Activated CD4-positive, alpha-beta T cell treated with anti-CD3 and anti-CD28 coated beads, Interleukin-2, Interleukin-6, amounts not matched to agents 100 ng/mL and 50 ng/mL, durations not matched to agents 16 hours and 8 hours (primary cell): ENCODE measurements at regions not wholly inside any gene's neighbourhood (a gene's known extent, or its start where the extent isn't known, plus 50 kb on each side); places are given as distances from the start of the nearest gene placed in this dataset.

ENCODE experiments used
- DNase-seq: peaks from one replicate; pipeline ENCODE4 v3.0.0-alpha.2; 2020

- no peak for DNase-seq
These were observed 111.2 kb downstream of the SH3TC2 start for GRCh38 chr5:148951612-148952011.

DNA sequence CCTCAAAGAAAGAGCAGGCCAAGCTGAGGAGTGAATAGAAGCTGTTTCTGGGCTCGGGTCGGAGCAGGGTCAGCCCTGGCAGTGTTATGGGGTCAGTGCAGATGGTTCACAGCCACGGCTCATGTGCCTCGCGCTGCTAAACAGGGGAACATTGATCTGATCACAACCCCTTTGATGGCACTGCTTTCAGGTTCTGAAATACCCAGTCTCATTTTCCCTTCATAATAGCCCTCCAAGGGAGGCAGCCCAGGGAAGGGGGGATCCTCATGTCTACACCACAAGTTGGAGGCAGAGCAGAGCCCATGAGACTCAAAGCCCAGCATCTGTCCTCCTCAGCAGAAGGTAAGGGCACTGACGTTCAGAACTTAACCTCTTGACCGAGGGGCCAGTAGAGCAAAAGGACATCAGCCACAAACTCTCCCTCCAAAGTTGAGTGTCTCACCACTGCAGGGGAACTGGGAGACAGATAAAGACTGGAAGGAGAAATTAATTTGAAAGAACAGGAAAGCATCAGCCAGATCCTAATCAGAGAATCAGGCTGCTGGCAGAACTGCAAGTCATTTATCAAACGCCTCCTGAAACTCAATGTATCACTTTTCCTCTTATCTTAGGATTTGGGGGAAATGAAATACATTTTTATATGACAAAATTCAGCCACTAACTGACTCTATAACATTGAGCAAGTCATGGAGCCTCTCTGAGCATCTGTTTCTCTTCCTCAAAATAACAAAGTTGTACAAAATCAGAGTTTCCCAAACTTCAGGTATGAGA is 110.6 kb downstream of the SH3TC2 start:
- DNase-seq, result no peak

DNA sequence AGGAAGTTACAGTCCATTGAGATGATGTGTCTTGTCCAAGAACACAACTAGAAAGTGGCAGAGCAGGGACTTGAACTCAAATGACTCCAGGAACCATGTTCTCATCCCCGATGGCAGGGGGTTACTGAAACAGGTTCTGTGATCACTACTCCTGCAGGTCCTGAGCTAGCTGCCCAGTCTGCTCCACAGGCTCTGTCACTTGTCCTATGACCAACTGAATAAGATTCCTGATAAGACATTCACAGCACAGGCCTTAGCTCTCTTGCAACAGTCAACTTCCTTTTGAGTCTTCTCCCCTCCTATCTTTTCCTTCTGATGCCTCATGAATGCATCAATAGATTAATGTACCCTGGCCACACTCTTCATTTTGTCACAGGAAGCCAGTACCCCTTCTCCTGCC is 109.2 kb downstream of the SH3TC2 start:
- DNase-seq, result no peak
